Activated CD4-positive, alpha-beta memory T cell treated with anti-CD3 and anti-CD28 coated beads for 36 hours (primary cell): ENCODE measurements at regions not wholly inside any gene's neighbourhood (a gene's known extent, or its start where the extent isn't known, plus 50 kb on each side); places are given as distances from the start of the nearest gene placed in this dataset.

Source experiments
- CTCF ChIA-PET: fragments of 350-600 bp; sonication (Branson Sonifier 250); formaldehyde crosslinking; loops from one replicate; lab custom pipeline; 2021; ENCODE audit warnings: antibody characterized with exemption, inconsistent platforms; lab: Charles Lee
- POLR2A ChIA-PET: fragments of 350-600 bp; sonication (Branson Sonifier 250); formaldehyde crosslinking; loops from one replicate; lab custom pipeline; 2021; ENCODE audit warnings: antibody characterized with exemption; lab: Charles Lee
- DNase-seq: peaks from one replicate; pipeline ENCODE4 v3.0.0-alpha.2; 2020
- H3K27ac Mint-ChIP-seq: one replicate; pipeline ENCODE4 v1.8.0; 2021; ENCODE audit warnings: mixed read lengths
- H3K27me3 Mint-ChIP-seq: one replicate; pipeline ENCODE4 v1.8.0; 2021; ENCODE audit warnings: mixed read lengths
- H3K36me3 Mint-ChIP-seq: one replicate; pipeline ENCODE4 v1.8.0; 2021; ENCODE audit warnings: mixed read lengths
- H3K4me1 Mint-ChIP-seq: one replicate; pipeline ENCODE4 v1.8.0; 2021; ENCODE audit warnings: low read depth, mixed read lengths
- H3K4me3 Mint-ChIP-seq: one replicate; pipeline ENCODE4 v1.8.0; 2021; ENCODE audit warnings: mild to moderate bottlenecking, mixed read lengths
- H3K9me3 Mint-ChIP-seq: one replicate; pipeline ENCODE4 v1.8.0; 2021; ENCODE audit warnings: mixed read lengths
- intact Hi-C: fragments of 100-400 bp; cut with micrococcal nuclease; formaldehyde crosslinking; loops from one replicate; pipeline ENCODE4 v1.15.1; 2023

GRCh38 chr9:135268981-135269380 lies 181.5 kb downstream of the OLFM1 start:
- CTCF ChIA-PET, result no interaction called here
- Mint-ChIP-seq H3K27me3 (peaks cover 19% of the 10 kb centered on the region), H3K4me3 (no peak overlapping the region), H3K4me1 (no peaks in the 10 kb centered on the region), H3K9me3 (no peaks in the 10 kb centered on the region), H3K27ac (no peak overlapping the region), H3K36me3 (no peaks in the 10 kb centered on the region)
- intact Hi-C loops, result no loop called here
- POLR2A ChIA-PET, result no interaction called here
- DNase-seq, result no peak

DNA sequence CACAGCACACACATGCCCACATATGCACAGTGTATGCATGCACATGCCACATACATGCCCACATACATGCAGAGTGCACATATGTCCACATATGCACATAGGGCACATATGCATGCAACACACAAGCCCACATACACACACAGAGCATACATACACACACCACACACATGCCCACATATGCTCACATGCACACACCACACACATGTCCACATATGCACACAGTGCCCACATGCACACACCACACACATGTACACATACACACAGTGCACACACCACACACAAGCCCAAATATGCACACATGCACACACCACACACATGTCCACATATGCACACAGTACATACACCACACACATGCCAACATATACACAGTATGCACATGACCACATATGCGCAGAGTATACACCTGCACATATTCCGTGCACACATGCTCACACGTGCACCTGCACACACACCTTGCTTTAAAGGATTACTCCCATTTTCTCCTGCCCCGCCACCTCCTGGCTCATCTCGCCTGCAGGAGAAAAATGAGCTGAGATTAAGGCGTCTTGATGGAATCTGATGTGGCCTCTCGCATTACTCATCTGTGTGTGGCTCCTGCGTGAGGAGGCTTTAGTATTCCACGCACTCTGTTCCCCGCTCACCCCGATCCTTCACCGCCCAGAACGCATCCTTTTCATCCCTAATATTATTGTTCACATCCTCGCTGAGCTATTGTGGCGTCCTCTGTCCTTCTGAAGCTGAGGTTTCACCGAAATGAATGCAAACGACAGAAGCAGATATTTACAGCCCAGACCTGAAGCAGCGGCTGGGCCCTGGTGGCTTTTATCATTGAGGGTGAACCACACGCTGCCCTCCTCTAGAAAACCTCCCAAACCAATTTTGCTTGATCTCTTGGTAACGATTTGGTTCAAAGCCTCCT lies 182.7 kb downstream of the OLFM1 start:
- Mint-ChIP-seq H3K27me3 (peaks cover 22% of the 10 kb centered on the region), H3K36me3 (no peaks in the 10 kb centered on the region), H3K4me3 (no peak overlapping the region), H3K27ac (no peak overlapping the region), H3K4me1 (no peaks in the 10 kb centered on the region), H3K9me3 (no peaks in the 10 kb centered on the region)
- intact Hi-C loops, result no loop called here
- ChIA-PET CTCF (no interaction called here), POLR2A (no interaction called here)
- no peak for DNase-seq

DNA sequence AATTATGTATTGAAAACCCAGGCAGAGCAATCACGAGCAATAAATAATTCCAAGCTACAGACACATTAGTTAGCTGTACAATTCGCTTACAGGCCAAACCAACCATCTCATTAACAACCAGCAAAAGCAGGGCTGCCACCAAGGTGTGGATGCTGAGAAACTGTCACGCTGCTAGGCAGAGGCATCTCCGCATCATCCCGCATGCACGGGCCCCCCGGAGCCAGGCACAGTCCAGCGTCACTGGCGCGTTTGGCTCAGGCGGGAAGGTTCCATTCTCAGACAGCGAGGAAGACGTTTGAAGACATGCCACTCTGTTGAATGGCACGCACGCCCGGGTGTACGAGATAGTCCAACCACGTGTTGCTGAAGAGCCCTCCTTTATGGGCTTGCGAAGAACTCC lies 184.0 kb downstream of the OLFM1 start:
- H3K4me3 Mint-ChIP-seq, result no peak overlapping the region
- peaks cover 15% of the 10 kb centered on the region for H3K27me3 Mint-ChIP-seq
- CTCF ChIA-PET, result no interaction called here
- intact Hi-C loops, result no loop called here
- no peak overlapping the region for H3K27ac Mint-ChIP-seq
- no peak for DNase-seq
- POLR2A ChIA-PET, result no interaction called here
- no peaks in the 10 kb centered on the region for H3K4me1 Mint-ChIP-seq
- no peaks in the 10 kb centered on the region for H3K9me3 Mint-ChIP-seq
- no peaks in the 10 kb centered on the region for H3K36me3 Mint-ChIP-seq

GRCh38 chr9:135272608-135273007 lies 185.1 kb downstream of the OLFM1 start:
- Mint-ChIP-seq H3K4me1 (no peaks in the 10 kb centered on the region), H3K4me3 (no peak overlapping the region), H3K27ac (no peak overlapping the region), H3K9me3 (no peaks in the 10 kb centered on the region), H3K36me3 (no peaks in the 10 kb centered on the region), H3K27me3 (peaks cover 16% of the 10 kb centered on the region)
- ChIA-PET CTCF (no interaction called here), POLR2A (no interaction called here)
- intact Hi-C loops, result no loop called here
- DNase-seq, result no peak

GRCh38 chr9:135273008-135273407 lies 185.5 kb downstream of the OLFM1 start:
- Mint-ChIP-seq H3K27me3 (peaks cover 16% of the 10 kb centered on the region), H3K36me3 (no peaks in the 10 kb centered on the region)

GRCh38 chr9:135275163-135275562 lies 187.7 kb downstream of the OLFM1 start:
- Mint-ChIP-seq H3K27me3 (peaks cover 16% of the 10 kb centered on the region), H3K36me3 (no peaks in the 10 kb centered on the region), H3K4me1 (no peaks in the 10 kb centered on the region), H3K4me3 (no peak overlapping the region), H3K27ac (no peak overlapping the region), H3K9me3 (no peaks in the 10 kb centered on the region)
- ChIA-PET POLR2A (no interaction called here), CTCF (no interaction called here)
- DNase-seq, result no peak
- intact Hi-C loops, result no loop called here

More at GRCh38 chr9:135273008-135273407, 185.5 kb downstream of the OLFM1 start:
- no peak overlapping the region for H3K4me3 Mint-ChIP-seq
- intact Hi-C loops, result no loop called here
- H3K9me3 Mint-ChIP-seq, result no peaks in the 10 kb centered on the region
- ChIA-PET POLR2A (no interaction called here), CTCF (no interaction called here)
- H3K4me1 Mint-ChIP-seq, result no peaks in the 10 kb centered on the region
- DNase-seq, result no peak
- H3K27ac Mint-ChIP-seq, result no peak overlapping the region

- ChIA-PET CTCF (no interaction called here), POLR2A (no interaction called here)
- Mint-ChIP-seq H3K9me3 (no peaks in the 10 kb centered on the region), H3K36me3 (no peaks in the 10 kb centered on the region), H3K27me3 (peaks cover 16% of the 10 kb centered on the region), H3K4me3 (no peak overlapping the region), H3K27ac (no peak overlapping the region), H3K4me1 (no peaks in the 10 kb centered on the region)
- no peak for DNase-seq
- intact Hi-C loops, result no loop called here
Measured at GRCh38 chr9:135275571-135276289, 188.3 kb downstream of the OLFM1 start.

DNA sequence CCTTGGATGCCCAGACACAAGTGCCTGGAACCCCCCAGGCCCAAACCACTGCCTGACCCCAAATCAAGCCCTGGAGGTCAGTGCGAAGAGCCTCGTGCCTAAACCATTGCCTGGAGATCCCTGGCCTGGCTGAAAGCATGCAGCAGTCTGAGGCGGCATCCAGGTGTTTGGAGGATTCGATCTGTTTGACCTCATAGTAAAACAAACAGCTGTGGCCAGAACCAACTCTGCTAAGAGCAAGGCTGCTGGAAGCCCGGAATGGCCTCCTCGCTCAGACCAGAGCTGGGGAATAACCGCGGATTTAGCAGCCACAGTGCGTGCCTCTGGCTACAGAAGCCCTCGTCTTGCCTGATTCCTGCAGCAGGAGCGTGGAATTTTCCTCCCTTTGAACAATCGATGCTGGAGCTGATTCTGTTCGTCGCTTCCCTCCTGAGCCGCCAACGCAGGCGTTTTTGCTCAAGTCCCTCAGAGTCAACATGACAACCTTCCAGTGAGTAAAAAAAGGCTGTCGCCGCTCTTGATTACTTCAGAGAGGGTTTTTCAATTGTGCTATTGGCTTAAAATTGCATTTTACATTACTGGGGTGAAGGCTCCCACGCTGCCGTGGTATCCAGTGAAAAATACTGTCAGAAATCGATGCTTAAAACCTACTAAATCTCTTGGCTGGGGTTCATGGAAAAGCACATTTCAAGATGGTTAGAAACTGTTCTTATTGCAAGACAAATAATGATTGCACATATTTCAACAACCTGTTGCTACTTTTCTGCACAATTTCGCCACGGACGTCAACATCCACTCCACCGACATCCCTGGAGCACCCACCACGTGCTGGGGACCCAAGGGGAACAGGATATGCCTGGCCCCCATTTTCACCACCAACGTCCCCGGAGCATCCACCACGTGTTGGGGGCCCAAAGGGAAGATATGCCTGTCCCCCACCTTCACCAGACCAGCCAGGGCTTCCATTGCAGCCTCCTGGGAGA lies 190.0 kb downstream of the OLFM1 start:
- Mint-ChIP-seq H3K9me3 (no peaks in the 10 kb centered on the region), H3K4me1 (no peaks in the 10 kb centered on the region), H3K27me3 (peaks cover 8% of the 10 kb centered on the region), H3K36me3 (no peaks in the 10 kb centered on the region), H3K27ac (no peak overlapping the region), H3K4me3 (no peak overlapping the region)
- intact Hi-C loops, result no loop called here
- ChIA-PET CTCF (no interaction called here), POLR2A (no interaction called here)
- DNase-seq, result no peak

GRCh38 chr9:135278586-135278985 lies 191.1 kb downstream of the OLFM1 start:
- H3K36me3 Mint-ChIP-seq, result no peaks in the 10 kb centered on the region

GRCh38 chr9:135279385-135279784 lies 191.9 kb downstream of the OLFM1 start:
- CTCF ChIA-PET, result no interaction called here
- Mint-ChIP-seq H3K36me3 (no peaks in the 10 kb centered on the region), H3K4me1 (no peaks in the 10 kb centered on the region), H3K4me3 (no peak overlapping the region), H3K27ac (no peak overlapping the region), H3K27me3 (peaks cover 4% of the 10 kb centered on the region), H3K9me3 (no peaks in the 10 kb centered on the region)
- POLR2A ChIA-PET, result no interaction called here
- intact Hi-C loops, result no loop called here
- DNase-seq, result no peak

More at GRCh38 chr9:135278586-135278985, 191.1 kb downstream of the OLFM1 start:
- POLR2A ChIA-PET, result no interaction called here
- CTCF ChIA-PET, result no interaction called here
- H3K4me1 Mint-ChIP-seq, result no peaks in the 10 kb centered on the region
- H3K9me3 Mint-ChIP-seq, result no peaks in the 10 kb centered on the region
- H3K27ac Mint-ChIP-seq, result no peak overlapping the region
- no peak for DNase-seq
- H3K4me3 Mint-ChIP-seq, result no peak overlapping the region
- H3K27me3 Mint-ChIP-seq, result peaks cover 7% of the 10 kb centered on the region
- intact Hi-C loops, result no loop called here

GRCh38 chr9:135279834-135280393 lies 192.4 kb downstream of the OLFM1 start:
- ChIA-PET CTCF (no interaction called here), POLR2A (no interaction called here)
- DNase-seq, result no peak
- Mint-ChIP-seq H3K36me3 (no peaks in the 10 kb centered on the region), H3K27ac (no peak overlapping the region), H3K27me3 (peaks cover 4% of the 10 kb centered on the region), H3K4me3 (no peak overlapping the region), H3K4me1 (no peaks in the 10 kb centered on the region), H3K9me3 (no peaks in the 10 kb centered on the region)
- intact Hi-C loops, result no loop called here

- Mint-ChIP-seq H3K27me3 (peaks cover 2% of the 10 kb centered on the region), H3K9me3 (no peaks in the 10 kb centered on the region), H3K4me3 (no peak overlapping the region), H3K36me3 (no peaks in the 10 kb centered on the region), H3K4me1 (no peaks in the 10 kb centered on the region), H3K27ac (no peak overlapping the region)
- no peak for DNase-seq
- intact Hi-C loops, result no loop called here
- ChIA-PET POLR2A (no interaction called here), CTCF (no interaction called here)
Measured at GRCh38 chr9:135280666-135281065, 193.2 kb downstream of the OLFM1 start.
